ENCODE measurements at regions not wholly inside any gene's neighbourhood (a gene's known extent, or its start where the extent isn't known, plus 50 kb on each side); places are given as distances from the start of the nearest gene placed in this dataset.
A peak's percentile ranks its signal among the peaks of the same experiment; 100 is the strongest.

GRCh38 chr5:141772281-141772680 is 90.3 kb upstream of the ARAP3 start:
- ChIA-PET POLR2A (no interaction called here), CTCF (interaction anchor here (0.6 to 1.0 kb wide), 3 partner anchors 40 to 213 kb away, joined by 3 to 5 read pairs (median 3); no protein-coding TSS in a partner anchor)
- no peak for TF ChIP-seq ZNF302 (tag by site-specific recombination; IDR thresholded peaks at IDR 0.05; ENCODE audit: low read depth)
- TF ChIP-seq ZNF155 (tag by site-specific recombination; IDR thresholded peaks at IDR 0.05), result no peak
- no peak for TF ChIP-seq ZNF214 (tag by site-specific recombination; IDR thresholded peaks at IDR 0.05; ENCODE audit: borderline replicate concordance)
- no peak for TF ChIP-seq ZNF280D (tag by site-specific recombination; IDR thresholded peaks at IDR 0.05)
- no peak for TF ChIP-seq ZNF341 (tag by site-specific recombination; IDR thresholded peaks at IDR 0.05; ENCODE audit: low read depth)
- TF ChIP-seq ZNF146 (tag by site-specific recombination; IDR thresholded peaks at IDR 0.05), result no peak
- no peak for TF ChIP-seq ZBTB1 (tag by site-specific recombination; IDR thresholded peaks at IDR 0.05)
- TF ChIP-seq ZNF280C (tag by site-specific recombination; IDR thresholded peaks at IDR 0.05), result no peak
- TF ChIP-seq ZNF10 (tag by site-specific recombination; IDR thresholded peaks at IDR 0.05), result no peak
- TF ChIP-seq FEZF1 (tag by site-specific recombination; IDR thresholded peaks at IDR 0.05), result no peak
- TF ChIP-seq REST (tag by site-specific recombination; IDR thresholded peaks at IDR 0.05), result no peak
- TF ChIP-seq GLIS1 (tag by site-specific recombination; IDR thresholded peaks at IDR 0.05), result no peak
- Histone ChIP-seq H3K9me3 (ENCODE audit: control insufficient read depth, insufficient read depth, low read depth, low read length) (no peaks in the 10 kb centered on the region), H3K27ac (ENCODE audit: extremely low read depth, low read depth, low read length) (no peak overlapping the region), H3K4me1 (ENCODE audit: control insufficient read depth, insufficient read depth, low read length) (no peaks in the 10 kb centered on the region), H3K36me3 (ENCODE audit: control insufficient read depth in 2 of 2, insufficient read depth in 1 of 2, low read length in 2 of 2) (no peaks in the 10 kb centered on the region), H3K4me3 (ENCODE audit: low read depth, low read length) (no peak overlapping the region)

GRCh38 chr5:141771562-141771961 is 89.5 kb upstream of the ARAP3 start:
- Histone ChIP-seq H3K36me3 (ENCODE audit: control insufficient read depth in 2 of 2, insufficient read depth in 1 of 2, low read length in 2 of 2) (no peaks in the 10 kb centered on the region), H3K4me1 (ENCODE audit: control insufficient read depth, insufficient read depth, low read length) (no peaks in the 10 kb centered on the region), H3K9me3 (ENCODE audit: control insufficient read depth, insufficient read depth, low read depth, low read length) (no peaks in the 10 kb centered on the region), H3K27ac (ENCODE audit: extremely low read depth, low read depth, low read length) (no peak overlapping the region), H3K4me3 (ENCODE audit: low read depth, low read length) (no peak overlapping the region)
- CTCF ChIA-PET, result interaction anchor here (0.9 to 1.0 kb wide), 2 partner anchors 40 to 44 kb away, joined by 3 to 5 read pairs; no protein-coding TSS in a partner anchor
- POLR2A ChIA-PET, result no interaction called here
- TF ChIP-seq SETDB1 (IDR thresholded peaks at IDR 0.05; ENCODE audit: insufficient read length, low read length), result no peak
- TF ChIP-seq ZBTB17 (tag by site-specific recombination; IDR thresholded peaks at IDR 0.05), result 0 out of 2 replicates have a peak, but pooled peaks have one; percentile 20
